CD4-positive, alpha-beta T cell treated with Interleukin-4 for 4 hours (primary cell): ENCODE measurements at regions not wholly inside any gene's neighbourhood (a gene's known extent, or its start where the extent isn't known, plus 50 kb on each side); places are given as distances from the start of the nearest gene placed in this dataset.
"Not testable (repeated sequence)": the region's sequence is repeated elsewhere in the genome, so short reads cannot be mapped to it uniquely, and the experiment has no call there.

Experiments used
- DNase-seq: peaks from one replicate; pipeline ENCODE4 v3.0.0-alpha.2; 2020

- DNase-seq: not testable (repeated sequence)
Measured at GRCh38 chr1:25171013-25171412, 61.3 kb downstream of the SYF2 start.

- no peak for DNase-seq
Measured at GRCh38 chr1:25170439-25170838, 61.9 kb downstream of the SYF2 start.

GRCh38 chr1:25169610-25170009 lies 62.7 kb downstream of the SYF2 start:
- DNase-seq: no peak

- no peak for DNase-seq
Measured at GRCh38 chr1:25169168-25169567, 63.1 kb downstream of the SYF2 start.

DNA sequence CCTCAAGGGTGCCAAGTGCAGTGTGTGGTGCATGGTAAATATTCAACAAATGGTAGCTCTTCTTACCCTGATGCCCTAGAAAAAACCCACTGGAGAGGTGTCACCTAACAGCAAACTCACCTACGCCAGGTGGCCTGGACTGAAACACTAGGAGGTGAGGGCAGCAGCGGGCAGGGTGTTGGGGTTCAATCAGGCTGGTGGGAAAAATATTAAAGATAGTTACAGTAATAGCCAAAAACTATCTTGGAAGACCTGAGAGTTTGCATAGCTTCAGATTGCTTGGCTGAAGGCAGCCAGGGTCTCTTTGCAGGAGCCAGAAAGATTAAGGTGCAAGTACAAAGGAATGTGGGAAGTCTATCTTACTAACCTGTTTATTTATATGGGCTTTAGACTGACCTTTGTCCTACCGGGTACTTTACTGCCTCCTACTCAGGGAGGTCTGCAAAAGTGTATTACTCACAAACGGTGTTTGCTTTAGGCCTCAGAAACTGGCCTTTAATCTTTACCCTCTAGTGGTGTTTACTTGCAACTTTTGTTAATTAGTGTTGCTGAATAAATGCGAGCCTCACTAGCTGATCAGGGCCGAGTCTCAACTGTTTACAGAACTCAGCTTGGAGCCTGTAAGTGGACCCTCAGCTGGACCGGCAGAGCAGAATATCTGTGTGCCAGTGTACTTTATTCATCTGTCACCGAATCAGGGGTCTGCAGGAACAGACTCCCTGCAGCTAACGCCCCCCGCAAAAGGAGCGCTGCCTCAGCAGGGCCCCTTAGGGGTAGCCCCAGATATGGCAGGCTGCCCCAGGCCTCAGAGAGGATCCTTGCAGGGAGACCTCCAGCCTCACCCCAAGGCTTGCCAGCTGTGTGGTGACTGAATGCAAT lies 63.9 kb downstream of the SYF2 start:
- DNase-seq: no peak

GRCh38 chr1:25167269-25168192 lies 64.8 kb downstream of the SYF2 start:
- no peak for DNase-seq

- DNase-seq: no peak
Measured at GRCh38 chr1:25166847-25167246, 65.5 kb downstream of the SYF2 start.

- no peak for DNase-seq
Measured at GRCh38 chr1:25163986-25164385, 68.3 kb downstream of the SYF2 start.

DNA sequence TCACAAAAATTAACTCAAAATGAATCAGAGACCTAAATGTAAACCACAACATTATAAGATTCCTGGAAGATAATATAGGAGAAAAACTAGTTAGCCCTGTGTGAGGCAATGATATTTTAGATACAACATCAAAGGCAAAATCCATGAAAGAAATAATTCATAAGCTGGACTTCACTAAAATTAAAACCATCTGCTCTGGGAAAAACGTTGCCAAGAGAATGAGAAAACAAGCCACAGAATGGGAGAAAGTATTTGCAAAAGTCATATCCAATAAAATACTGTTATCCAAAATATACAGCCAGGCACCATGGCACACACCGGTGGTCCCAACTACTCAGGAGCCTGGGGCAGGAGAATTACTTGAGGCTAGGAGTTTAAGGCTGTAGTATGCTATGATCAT lies 70.3 kb downstream of the SYF2 start:
- DNase-seq: no peak

DNA sequence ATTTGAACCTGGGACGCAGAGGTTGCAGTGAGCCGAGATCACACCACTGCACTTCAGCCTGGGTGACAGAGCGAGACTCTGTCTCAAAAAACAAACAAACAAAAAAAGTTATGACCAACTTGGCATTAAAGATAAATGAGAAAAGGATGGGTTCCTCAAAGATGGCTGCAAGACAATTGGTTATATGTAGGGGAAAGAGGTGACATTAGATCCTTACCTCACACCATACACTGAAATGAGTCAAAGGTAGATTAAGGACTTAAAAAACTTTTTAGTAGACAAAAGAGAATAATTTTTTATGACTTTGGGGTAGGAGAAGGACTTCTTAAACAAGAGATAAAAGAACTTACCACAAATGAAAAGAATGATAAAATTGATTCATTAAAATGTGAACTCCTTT lies 74.5 kb downstream of the SYF2 start:
- no peak for DNase-seq

- DNase-seq: no peak
Measured at GRCh38 chr1:25150985-25151495, 81.3 kb downstream of the SYF2 start.

DNA sequence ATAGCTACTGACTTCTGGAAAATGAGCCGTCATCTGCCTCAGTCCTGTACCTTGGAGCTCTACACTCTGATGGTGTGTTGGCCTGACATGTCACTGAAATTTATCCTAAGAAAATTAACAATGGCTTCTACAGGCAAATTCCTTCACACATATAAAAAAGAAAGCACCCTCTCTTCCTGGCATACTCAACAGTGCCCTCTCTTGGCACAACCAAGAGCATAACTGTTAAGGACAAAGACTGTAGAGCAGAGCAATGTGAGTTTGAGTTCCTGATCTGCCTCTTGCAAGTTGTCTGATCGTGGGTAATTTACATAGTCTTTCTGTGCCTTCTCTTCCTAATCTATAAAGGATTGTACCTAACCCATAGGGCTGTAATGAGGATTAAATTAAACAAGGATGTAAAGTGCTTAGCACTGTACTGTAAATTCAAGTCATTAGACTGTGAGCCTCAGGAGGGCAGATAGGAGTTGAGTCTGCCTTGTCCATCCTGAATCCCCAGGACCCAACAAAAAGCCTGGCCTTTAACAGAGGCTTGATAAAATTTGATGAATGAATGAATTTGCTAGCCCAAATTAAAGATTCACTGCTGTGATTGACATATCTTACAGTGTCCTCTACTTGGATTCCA lies 83.5 kb downstream of the SYF2 start:
- peak; percentile 58 for DNase-seq

- no peak for DNase-seq
Measured at GRCh38 chr1:25146451-25146855, 85.8 kb downstream of the SYF2 start.

DNA sequence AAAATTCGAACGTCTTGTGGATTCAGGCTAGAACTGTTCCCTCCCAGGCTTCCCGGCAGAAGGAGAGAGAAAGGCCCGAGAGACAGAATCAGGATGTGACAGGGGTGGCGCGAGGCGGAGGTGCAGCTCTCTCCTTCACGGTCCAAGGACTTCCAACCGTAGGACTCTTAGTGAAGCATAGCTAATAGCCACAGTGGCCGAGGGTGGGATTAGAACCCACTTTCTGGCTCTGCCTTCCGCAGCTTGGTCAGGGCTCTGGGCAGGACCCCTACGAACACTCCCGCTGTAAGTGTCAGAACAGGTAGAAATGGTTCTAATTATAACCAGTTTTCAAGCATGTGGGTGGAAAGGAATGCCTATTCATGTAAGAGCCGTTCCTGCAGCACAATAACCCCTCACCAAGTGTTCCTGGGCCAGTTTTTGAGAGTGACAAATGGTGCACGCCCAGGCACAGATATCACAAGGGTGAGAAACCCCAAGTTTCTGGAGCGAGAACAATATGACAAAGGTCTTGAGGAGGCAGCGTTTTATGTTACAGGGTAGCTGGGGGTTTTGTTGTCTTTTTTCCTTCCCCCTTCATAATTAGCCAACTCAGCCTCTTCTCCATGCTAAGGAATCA lies 86.4 kb downstream of the SYF2 start:
- DNase-seq: no peak

GRCh38 chr1:25140073-25140797 lies 92.1 kb downstream of the SYF2 start:
- DNase-seq: no peak

GRCh38 chr1:25137521-25138395 lies 94.5 kb downstream of the SYF2 start:
- DNase-seq: no peak

GRCh38 chr1:25137106-25137505 lies 95.2 kb downstream of the SYF2 start:
- no peak for DNase-seq

- DNase-seq: no peak
Measured at GRCh38 chr1:25135909-25136308, 96.4 kb downstream of the SYF2 start.

GRCh38 chr1:25134801-25135461 lies 97.4 kb downstream of the SYF2 start:
- DNase-seq: no peak

GRCh38 chr1:25134307-25134706 lies 98.0 kb downstream of the SYF2 start:
- DNase-seq: no peak
